Prostate gland (tissue), 2 donors: ENCODE measurements at regions not wholly inside any gene's neighbourhood (a gene's known extent, or its start where the extent isn't known, plus 50 kb on each side); places are given as distances from the start of the nearest gene placed in this dataset.

Source experiments
- POLR2A ChIP-seq: fragments of 450-650 bp; IDR thresholded peaks from one replicate; pipeline ENCODE4 v1.6.1; 2016; ENCODE audit warnings: antibody characterized with exemption, mild to moderate bottlenecking
- POLR2AphosphoS5 ChIP-seq: sonication (generic); formaldehyde crosslinking; IDR thresholded peaks from one replicate; pipeline ENCODE4 v1.6.1; 2017; ENCODE audit warnings: antibody characterized with exemption
- TF ChIP-seq, protein P1 (sequence below), 4 experiments: fragments of 200-600 bp in 2 of 4; fragments of 450-650 bp in 2 of 4; sonication (generic) in 2 of 4; IDR thresholded peaks; 1 replicate in 3 of 4; 2 replicates in 1 of 4; pipeline ENCODE4 v1.5.1; 2016 to 2019; ENCODE audit warnings: antibody characterized with exemption in 4 of 4, mild to moderate bottlenecking in 2 of 4, moderate library complexity in 2 of 4

DNA sequence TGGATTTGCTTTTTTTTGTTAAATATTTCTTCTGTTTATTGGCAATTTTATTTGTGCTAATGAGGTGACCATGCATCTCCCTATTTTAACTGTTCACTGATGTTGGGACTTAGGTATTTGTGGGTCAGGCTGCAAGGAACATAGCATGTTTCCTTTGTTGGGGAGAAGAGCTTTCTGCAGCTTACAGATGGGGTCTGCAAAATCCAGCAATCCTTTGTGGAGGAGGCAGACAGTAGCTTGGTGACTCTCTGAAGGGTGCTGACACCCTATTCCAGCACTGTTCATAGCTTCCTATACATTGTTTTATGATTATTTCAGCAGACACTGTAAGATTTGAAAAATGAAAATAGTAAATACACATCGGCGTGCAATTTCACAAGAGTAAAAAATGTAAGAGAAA, 491.7 kb downstream of the RAPGEF2 start:
- TF ChIP-seq, protein P1, sequence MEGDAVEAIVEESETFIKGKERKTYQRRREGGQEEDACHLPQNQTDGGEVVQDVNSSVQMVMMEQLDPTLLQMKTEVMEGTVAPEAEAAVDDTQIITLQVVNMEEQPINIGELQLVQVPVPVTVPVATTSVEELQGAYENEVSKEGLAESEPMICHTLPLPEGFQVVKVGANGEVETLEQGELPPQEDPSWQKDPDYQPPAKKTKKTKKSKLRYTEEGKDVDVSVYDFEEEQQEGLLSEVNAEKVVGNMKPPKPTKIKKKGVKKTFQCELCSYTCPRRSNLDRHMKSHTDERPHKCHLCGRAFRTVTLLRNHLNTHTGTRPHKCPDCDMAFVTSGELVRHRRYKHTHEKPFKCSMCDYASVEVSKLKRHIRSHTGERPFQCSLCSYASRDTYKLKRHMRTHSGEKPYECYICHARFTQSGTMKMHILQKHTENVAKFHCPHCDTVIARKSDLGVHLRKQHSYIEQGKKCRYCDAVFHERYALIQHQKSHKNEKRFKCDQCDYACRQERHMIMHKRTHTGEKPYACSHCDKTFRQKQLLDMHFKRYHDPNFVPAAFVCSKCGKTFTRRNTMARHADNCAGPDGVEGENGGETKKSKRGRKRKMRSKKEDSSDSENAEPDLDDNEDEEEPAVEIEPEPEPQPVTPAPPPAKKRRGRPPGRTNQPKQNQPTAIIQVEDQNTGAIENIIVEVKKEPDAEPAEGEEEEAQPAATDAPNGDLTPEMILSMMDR (IDR thresholded peaks at IDR 0.05) = no peak
- TF ChIP-seq POLR2A (no peak), POLR2AphosphoS5 (no peak)
